ENCODE measurements at regions not wholly inside any gene's neighbourhood (a gene's known extent, or its start where the extent isn't known, plus 50 kb on each side); places are given as distances from the start of the nearest gene placed in this dataset.
"Not testable (repeated sequence)": the region's sequence is repeated elsewhere in the genome, so short reads cannot be mapped to it uniquely, and the experiment has no call there.

- no peak for DNase-seq
Measured at GRCh38 chr4:123682931-123683330, 286.3 kb downstream of the SPRY1 start.

GRCh38 chr4:123684937-123685336 lies 288.3 kb downstream of the SPRY1 start:
- not testable (repeated sequence) for DNase-seq

DNA sequence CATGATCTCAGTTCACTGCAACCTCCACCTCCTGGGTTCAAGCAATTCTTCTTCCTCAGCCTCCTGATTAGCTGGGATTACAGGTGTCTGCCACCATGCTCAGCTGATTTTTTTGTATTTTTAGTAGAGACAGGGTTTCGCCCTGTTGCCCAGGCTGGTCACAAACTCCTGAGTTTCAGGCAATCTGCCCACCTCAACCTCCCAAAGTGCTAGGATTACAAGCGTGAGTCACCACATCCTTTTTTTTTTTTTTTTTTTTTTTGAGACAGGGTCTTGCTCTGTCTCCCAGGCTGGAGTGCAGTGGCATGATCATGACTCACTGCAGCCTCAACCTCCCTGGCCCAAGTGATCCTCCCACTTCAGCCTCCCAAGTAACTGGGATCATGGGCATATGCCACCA lies 298.9 kb downstream of the SPRY1 start:
- DNase-seq: not testable (repeated sequence)

- no peak for DNase-seq
Measured at GRCh38 chr4:123696687-123697086, 300.1 kb downstream of the SPRY1 start.

GRCh38 chr4:123698556-123698955 lies 302.0 kb downstream of the SPRY1 start:
- no peak for DNase-seq

DNA sequence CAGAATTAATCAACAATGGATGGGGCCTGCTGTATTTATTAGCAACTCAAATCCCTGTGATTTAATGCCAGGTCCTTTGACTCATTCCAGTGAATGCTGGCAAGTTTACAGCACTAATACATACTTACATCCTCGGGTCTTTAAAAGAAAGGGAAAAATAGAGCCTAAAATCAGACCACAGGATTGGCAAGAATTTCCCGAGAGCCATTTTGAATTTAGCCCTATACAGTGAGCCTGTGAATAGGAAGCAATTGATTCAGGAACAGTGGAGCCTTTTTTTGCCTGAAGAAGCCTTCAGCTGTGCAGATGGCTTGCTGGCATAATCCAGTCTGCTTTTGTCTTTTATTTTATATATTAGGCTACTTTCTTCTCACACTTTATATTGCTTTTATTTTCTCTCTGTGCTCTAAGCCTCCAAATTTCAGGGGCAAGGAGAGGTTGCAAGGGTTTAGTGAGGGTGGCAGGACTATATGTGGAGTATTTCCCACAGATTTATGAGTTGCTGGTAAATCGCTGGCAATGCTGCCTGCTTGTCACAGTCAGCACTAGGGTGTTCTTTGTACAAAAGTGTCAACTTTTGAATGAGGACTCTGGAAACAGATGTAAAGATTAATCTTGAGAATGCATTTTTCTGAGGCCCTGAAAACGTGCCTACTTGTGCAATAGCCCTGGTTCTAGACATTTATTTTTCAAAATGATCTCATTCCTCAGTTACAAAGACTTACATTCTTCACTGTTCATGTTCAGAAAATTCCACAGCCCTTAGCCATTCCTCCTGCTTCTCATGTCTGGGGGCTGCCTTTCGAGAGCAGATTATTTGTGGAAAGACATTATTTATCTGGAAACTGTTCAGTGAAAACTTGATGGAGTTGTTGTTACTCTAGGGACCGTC lies 303.5 kb downstream of the SPRY1 start:
- no peak for DNase-seq

DNA sequence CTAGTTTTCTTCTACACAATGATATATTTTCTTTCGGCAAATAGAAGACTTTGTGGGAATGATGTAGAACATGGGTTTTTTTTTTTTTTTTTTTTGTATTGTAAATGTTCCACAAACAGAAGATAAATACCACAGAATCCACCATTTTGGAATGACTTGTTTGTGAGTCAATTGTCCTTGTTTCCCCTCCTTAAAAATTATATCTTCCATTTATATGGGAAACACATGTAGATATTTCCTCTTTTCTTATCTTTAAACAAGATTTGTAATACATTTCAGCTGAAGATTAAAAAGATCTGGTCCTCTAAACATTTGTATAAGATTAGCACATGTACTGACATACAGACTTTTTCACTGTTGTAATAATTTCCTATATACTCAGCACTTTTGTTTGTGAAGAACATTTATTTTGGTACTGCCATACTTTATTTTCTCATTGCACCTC lies 304.6 kb downstream of the SPRY1 start:
- DNase-seq: no peak

GRCh38 chr4:123705419-123705818 lies 308.8 kb downstream of the SPRY1 start:
- no peak for DNase-seq

GRCh38 chr4:123706973-123707372 lies 310.4 kb downstream of the SPRY1 start:
- no peak for DNase-seq

DNA sequence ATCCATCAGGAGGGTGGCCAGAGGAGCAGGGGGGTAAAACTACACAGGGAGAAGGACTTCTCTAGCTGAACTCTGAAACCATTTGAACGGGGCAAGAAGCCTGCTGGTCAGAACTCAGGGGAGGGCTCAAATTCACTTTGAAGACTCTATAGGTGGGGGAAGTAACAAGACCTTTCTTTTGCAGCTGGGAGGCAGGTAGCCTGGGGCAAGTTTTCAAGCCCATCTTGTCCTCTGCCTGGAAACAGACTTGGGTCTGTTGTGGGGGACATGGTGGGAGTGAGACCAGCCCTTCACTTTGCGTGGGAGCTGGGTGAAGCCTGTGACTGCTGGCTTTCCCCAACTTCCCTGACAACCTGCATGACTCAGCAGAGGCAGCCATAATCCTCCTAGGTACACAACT lies 312.3 kb downstream of the SPRY1 start:
- DNase-seq: no peak

GRCh38 chr4:123709336-123709735 lies 312.7 kb downstream of the SPRY1 start:
- DNase-seq: no peak

GRCh38 chr4:123731035-123731434 lies 334.4 kb downstream of the SPRY1 start:
- DNase-seq: no peak

DNA sequence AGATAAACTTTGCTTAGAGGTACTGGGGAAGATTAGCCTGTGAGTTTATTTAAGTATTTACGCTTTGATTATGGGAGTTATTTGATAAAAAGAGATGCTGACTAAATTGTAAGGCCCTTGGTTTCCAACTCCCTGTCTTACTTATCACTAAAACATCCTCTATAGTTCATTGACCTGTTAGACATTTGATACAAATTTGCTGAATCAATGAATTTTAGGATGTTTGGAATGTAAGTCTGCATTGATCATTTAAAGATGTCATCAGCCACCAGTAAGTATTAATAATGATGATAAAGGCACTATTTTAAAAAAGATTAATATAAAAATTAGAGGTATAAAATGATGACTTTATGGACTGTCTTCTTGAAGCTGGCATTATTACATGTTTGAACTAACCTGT lies 340.6 kb downstream of the SPRY1 start:
- no peak for DNase-seq

DNA sequence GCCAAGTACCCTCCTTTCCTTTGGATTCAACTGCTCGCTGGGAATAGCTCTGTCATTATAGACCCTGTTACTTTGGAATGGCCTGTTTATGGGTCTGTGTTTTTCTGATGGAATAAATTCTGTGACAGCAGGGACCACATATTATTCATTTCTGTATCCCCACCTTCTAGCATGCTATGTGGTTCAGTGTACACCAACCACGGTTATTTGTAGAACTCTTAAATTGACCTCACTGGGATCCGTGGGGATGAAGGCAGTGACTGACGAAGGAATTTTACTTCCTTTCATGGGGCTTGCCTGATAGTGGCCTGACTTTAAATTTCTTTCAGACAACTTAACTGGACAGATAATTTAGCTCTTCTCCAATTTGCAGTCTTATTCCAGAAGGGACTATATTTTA lies 343.2 kb downstream of the SPRY1 start:
- DNase-seq: no peak

GRCh38 chr4:123740236-123740635 lies 343.6 kb downstream of the SPRY1 start:
- DNase-seq: no peak

DNA sequence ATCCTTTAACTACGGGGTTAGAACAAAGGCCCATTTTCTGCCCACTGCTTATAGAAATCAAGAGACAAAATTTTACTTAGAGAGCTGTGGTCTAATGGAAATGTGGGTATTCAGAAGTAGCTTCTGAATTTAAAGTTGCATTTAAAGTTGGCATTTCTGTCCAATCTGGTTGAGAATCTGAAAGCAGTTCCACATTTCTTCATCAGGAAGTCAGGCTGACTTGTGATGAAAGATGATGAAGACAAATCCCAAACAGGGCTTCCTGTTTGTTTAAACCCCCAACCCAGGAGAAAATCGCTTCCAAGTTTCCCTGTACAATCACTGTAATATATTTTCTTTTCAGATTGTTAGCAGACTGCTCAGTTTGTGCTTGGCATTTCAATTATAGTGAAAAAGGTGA lies 345.3 kb downstream of the SPRY1 start:
- no peak for DNase-seq

- no peak for DNase-seq
Measured at GRCh38 chr4:123743848-123744247, 347.3 kb downstream of the SPRY1 start.

- DNase-seq: no peak
Measured at GRCh38 chr4:123744664-123745290, 348.2 kb downstream of the SPRY1 start.

- no peak for DNase-seq
Measured at GRCh38 chr4:123747016-123747415, 350.4 kb downstream of the SPRY1 start.

GRCh38 chr4:123748806-123749205 lies 352.2 kb downstream of the SPRY1 start:
- no peak for DNase-seq

- no peak for DNase-seq
Measured at GRCh38 chr4:123749383-123749782, 352.8 kb downstream of the SPRY1 start.

GRCh38 chr4:123750044-123750443 lies 353.4 kb downstream of the SPRY1 start:
- DNase-seq: no peak

GRCh38 chr4:123755655-123756054 lies 359.1 kb downstream of the SPRY1 start:
- DNase-seq: no peak

DNA sequence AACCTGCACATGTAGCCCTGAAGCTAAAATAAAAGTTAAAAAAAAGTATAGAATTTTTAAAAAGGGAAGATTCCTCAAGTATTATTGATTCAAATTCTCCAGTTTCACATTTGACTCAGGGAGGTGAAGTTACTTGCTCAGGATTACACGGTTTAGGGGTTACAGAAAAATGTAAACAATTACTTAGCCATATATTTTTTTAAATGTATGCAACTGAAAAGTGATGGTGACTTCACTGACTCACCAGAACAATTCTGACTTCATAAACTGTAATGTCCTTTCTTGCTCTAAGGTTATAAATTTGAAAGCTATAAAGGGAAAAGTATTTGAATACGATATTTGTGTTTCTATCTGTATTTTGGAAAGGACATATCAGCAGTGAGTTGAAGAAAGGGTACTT lies 371.2 kb downstream of the SPRY1 start:
- no peak for DNase-seq

All from effector CD4-positive, alpha-beta T cell (primary cell).